ENCODE measurements at regions not wholly inside any gene's neighbourhood (a gene's known extent, or its start where the extent isn't known, plus 50 kb on each side); places are given as distances from the start of the nearest gene placed in this dataset.
"Not testable (repeated sequence)": the region's sequence is repeated elsewhere in the genome, so short reads cannot be mapped to it uniquely, and the experiment has no call there.

DNA sequence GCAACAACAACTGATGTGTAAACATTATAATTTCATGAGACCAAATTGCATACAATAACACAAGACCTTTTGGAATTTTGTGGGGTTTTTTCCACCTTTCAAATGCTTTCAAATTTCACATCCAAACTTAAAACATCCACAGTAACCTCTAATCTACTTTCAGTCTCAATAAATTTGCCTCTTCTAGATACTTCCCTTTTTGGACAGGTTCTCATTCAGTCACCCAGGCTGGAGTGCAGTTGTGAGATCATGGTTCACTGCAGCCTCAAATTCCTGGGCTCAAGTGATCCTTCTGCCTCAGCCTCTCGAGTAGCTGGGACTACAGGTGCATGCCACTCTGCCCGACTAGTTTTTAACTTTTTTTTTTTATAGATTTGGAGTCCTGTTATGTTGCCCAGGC lies 556.6 kb downstream of the NLGN4X start (continued):
- TF ChIP-seq ZNF462 (CRISPR knock-in tag; IDR thresholded peaks at IDR 0.05) (no peak), ZNF114 (CRISPR knock-in tag; IDR thresholded peaks at IDR 0.05) (no peak), POLR2AphosphoS5 (IDR thresholded peaks at IDR 0.05; ENCODE audit: low read depth) (no peak), STAT1 (IDR thresholded peaks at IDR 0.05; ENCODE audit: unreplicated experiment) (no peak)

- not testable (repeated sequence) for H3K27me3 Mint-ChIP-seq (ENCODE audit: insufficient read depth, low read depth, poor library complexity); H4K20me1 ChIP-seq (replicated peaks; ENCODE audit: insufficient read depth); H2AFZ ChIP-seq; H3K27ac ChIP-seq (ENCODE audit: low read depth); H3K4me1 ChIP-seq (ENCODE audit: insufficient read depth); H3K27ac Mint-ChIP-seq; H3K4me3 Mint-ChIP-seq; H3K79me2 ChIP-seq (replicated peaks; ENCODE audit: insufficient read depth); H3K4me1 Mint-ChIP-seq; H3K4me3 ChIP-seq; H3F3A ChIP-seq (replicated peaks; ENCODE audit: low read depth); H3K36me3 ChIP-seq (ENCODE audit: insufficient read depth); ATAC-seq; H3K9me3 Mint-ChIP-seq; H3K27me3 ChIP-seq (ENCODE audit: insufficient read depth); H3K9me2 ChIP-seq (ENCODE audit: insufficient read depth); DNase-seq (ENCODE audit: low spot score); H3K4me2 ChIP-seq
- peaks cover 10% of the 10 kb centered on the region; the same call in 2 of the 3 replicates for H3K36me3 Mint-ChIP-seq (ENCODE audit: low read depth)
Measured at GRCh38 chrX:5666689-5667088, 562.0 kb downstream of the NLGN4X start.

GRCh38 chrX:5656544-5656943 lies 572.1 kb downstream of the NLGN4X start:
- Mint-ChIP-seq H3K9me3 (peaks cover 14% of the 10 kb centered on the region; the same call in 2 of the 3 replicates), H3K4me3 (no peak overlapping the region), H3K36me3 (ENCODE audit: low read depth) (peaks cover 24% of the 10 kb centered on the region), H3K27ac (no peak overlapping the region), H3K27me3 (ENCODE audit: insufficient read depth, low read depth, poor library complexity) (no peaks in the 10 kb centered on the region), H3K4me1 (no peaks in the 10 kb centered on the region; the same call in 2 of the 3 replicates)
- H2AFZ ChIP-seq: no peak overlapping the region
- H3F3A ChIP-seq (replicated peaks; ENCODE audit: low read depth): no peaks in the 10 kb centered on the region
- H3K4me3 ChIP-seq: no peak overlapping the region
- no peaks in the 10 kb centered on the region for H3K4me1 ChIP-seq (ENCODE audit: insufficient read depth)
- DNase-seq (ENCODE audit: low spot score) (no peak), ATAC-seq (no peak)
- no peaks in the 10 kb centered on the region for H3K36me3 ChIP-seq (ENCODE audit: insufficient read depth)
- no peaks in the 10 kb centered on the region for H3K79me2 ChIP-seq (replicated peaks; ENCODE audit: insufficient read depth)
- H3K9me2 ChIP-seq (ENCODE audit: insufficient read depth): no peaks in the 10 kb centered on the region
- H3K27me3 ChIP-seq (ENCODE audit: insufficient read depth): no peaks in the 10 kb centered on the region
- H4K20me1 ChIP-seq (replicated peaks; ENCODE audit: insufficient read depth): no peaks in the 10 kb centered on the region
- H3K27ac ChIP-seq (ENCODE audit: low read depth): no peak overlapping the region
- no peak overlapping the region for H3K4me2 ChIP-seq
- TF ChIP-seq REST (IDR thresholded peaks at IDR 0.05; ENCODE audit: unreplicated experiment) (no peak), EZH2phosphoT487 (IDR thresholded peaks at IDR 0.05; ENCODE audit: unreplicated experiment) (no peak), ZNF331 (CRISPR knock-in tag; IDR thresholded peaks at IDR 0.05; ENCODE audit: low read depth) (no peak), CTCF (conservative IDR thresholded peaks at IDR 0.05; ENCODE audit: low read depth in 2 of 2) (no peak), POLR2AphosphoS5 (IDR thresholded peaks at IDR 0.05; ENCODE audit: low read depth) (no peak), ZNF114 (CRISPR knock-in tag; IDR thresholded peaks at IDR 0.05) (no peak), NANOG (IDR thresholded peaks at IDR 0.05; ENCODE audit: borderline replicate concordance) (no peak), CREB1 (CRISPR knock-in tag; IDR thresholded peaks at IDR 0.05; ENCODE audit: low read depth) (no peak)
